Fibroblast of skin of left quadriceps (primary cell): ENCODE measurements at regions not wholly inside any gene's neighbourhood (a gene's known extent, or its start where the extent isn't known, plus 50 kb on each side); places are given as distances from the start of the nearest gene placed in this dataset.
A peak's percentile ranks its signal among the peaks of the same experiment; 100 is the strongest.

ENCODE experiments used
- DNase-seq, 2 experiments: peaks; one replicate each; pipeline ENCODE4 v3.0.0-alpha.2; 2013; ENCODE audit warnings: low read depth in 2 of 2

- DNase-seq: no peak
Observed at GRCh38 chr5:168214886-168215285, 76.6 kb upstream of the WWC1 start.

DNA sequence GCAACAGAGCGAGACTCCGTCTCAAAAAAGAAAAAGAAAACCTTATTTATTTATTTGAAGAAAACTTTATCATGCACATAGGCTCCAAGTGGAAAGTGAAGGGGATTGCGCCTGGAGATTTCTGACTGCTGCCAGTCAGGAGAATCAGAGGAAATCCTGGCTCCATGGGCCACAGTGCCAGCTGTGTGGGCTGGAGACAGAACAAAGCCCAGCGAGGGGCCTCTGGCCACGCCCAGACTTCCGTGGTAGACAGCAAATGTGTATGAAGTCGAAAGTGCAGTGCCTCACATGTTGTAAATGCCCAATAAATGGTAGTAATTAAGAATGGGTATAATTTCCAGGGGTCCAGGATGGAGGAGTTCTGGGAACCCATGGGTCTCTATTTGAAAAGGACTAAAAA, 75.8 kb upstream of the WWC1 start:
- DNase-seq: no peak

GRCh38 chr5:168216989-168217388, 74.5 kb upstream of the WWC1 start:
- no peak for DNase-seq

DNA sequence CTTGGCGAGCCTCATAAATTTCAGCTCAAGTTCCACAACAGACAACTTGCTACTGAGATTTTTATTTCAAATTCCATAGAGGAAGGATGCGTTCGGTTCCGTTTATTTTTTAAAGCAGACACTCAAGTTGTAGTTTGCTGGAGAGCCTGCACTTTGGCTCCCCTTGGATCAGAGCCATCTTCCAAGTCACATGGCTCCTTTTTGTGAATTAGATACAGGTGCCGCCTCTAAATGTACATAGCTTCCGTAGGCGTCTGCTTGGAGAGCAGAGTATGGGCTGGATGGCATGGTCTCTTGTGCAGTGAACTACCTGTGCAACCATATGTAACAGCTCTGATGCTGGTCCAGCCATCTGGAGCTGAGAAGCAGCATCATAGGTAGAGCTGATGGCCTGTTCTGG, 73.9 kb upstream of the WWC1 start:
- no peak for DNase-seq

DNA sequence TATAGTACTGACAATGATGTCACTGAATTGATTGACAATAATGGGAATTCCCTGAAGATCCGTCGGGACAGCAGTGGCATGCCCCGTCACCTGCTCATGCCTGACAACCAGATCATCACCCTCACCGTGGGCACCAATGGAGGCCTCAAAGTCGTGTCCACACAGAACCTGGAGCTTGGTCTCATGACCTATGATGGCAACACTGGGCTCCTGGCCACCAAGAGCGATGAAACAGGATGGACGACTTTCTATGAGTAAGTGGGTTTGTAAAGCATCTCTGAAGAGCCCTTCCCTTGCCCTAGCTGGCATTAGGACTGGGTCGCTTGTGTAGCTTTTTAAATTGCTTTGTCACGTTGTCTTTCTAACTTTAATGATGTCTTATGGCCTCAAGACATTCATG, 72.7 kb upstream of the WWC1 start:
- DNase-seq: no peak

- DNase-seq: peak; percentile 43 to 48
Observed at GRCh38 chr5:168219515-168220410, 71.7 kb upstream of the WWC1 start.

GRCh38 chr5:168224085-168224484, 67.4 kb upstream of the WWC1 start:
- DNase-seq: no peak

GRCh38 chr5:168226012-168226411, 65.4 kb upstream of the WWC1 start:
- DNase-seq: no peak

- no peak for DNase-seq
Observed at GRCh38 chr5:168227001-168227400, 64.4 kb upstream of the WWC1 start.

GRCh38 chr5:168227973-168228615, 63.4 kb upstream of the WWC1 start:
- no peak for DNase-seq

GRCh38 chr5:168228668-168229067, 62.8 kb upstream of the WWC1 start:
- DNase-seq: no peak

- no peak for DNase-seq
Observed at GRCh38 chr5:168234133-168234532, 57.3 kb upstream of the WWC1 start.

- DNase-seq: no peak
Observed at GRCh38 chr5:168238463-168238862, 53.0 kb upstream of the WWC1 start.

DNA sequence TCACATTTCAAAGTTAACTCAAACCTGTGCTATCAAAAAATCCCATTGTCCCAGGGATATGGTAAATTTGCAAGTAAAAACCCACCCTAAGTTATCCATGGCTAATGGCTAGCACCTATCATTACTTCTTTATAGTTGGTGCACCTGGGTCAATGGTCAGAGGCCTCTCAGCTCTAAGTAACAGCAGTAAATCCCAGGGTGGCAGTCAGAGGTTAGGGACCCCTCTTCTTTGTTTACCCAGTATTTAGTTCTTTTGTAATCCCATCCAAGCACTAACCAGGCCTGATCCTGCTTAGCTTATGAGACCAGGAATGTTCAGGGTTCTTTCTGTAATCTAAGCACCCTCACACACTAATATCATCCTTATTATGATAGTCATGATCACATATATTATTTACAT, 52.1 kb upstream of the WWC1 start:
- no peak for DNase-seq
